H1 (cell line): ENCODE measurements at regions not wholly inside any gene's neighbourhood (a gene's known extent, or its start where the extent isn't known, plus 50 kb on each side); places are given as distances from the start of the nearest gene placed in this dataset.

Experiments
- CREB1 ChIP-seq: IDR thresholded peaks from 2 replicates; pipeline ENCODE4 v1.6.1; 2012; ENCODE audit warnings: inconsistent platforms
- EP300 ChIP-seq, 2 experiments: IDR thresholded peaks; 1 replicate in 1 of 2; 2 replicates in 1 of 2; pipeline ENCODE4 v1.6.1; 2011 to 2012; ENCODE audit warnings: low read depth in 2 of 2, low read length in 2 of 2, mild to moderate bottlenecking in 2 of 2, borderline replicate concordance in 1 of 2, inconsistent platforms in 1 of 2, moderate library complexity in 1 of 2
- FOSL1 ChIP-seq: IDR thresholded peaks from 2 replicates; pipeline ENCODE4 v1.6.1; 2011; ENCODE audit warnings: mild to moderate bottlenecking, low read depth, low read length, moderate library complexity; ENCODE audit not compliant: insufficient read depth
- JUN ChIP-seq: IDR thresholded peaks from 2 replicates; pipeline ENCODE4 v1.6.1; 2011; ENCODE audit warnings: low read depth, mild to moderate bottlenecking, improper control_type of control experiment, low read length
- POLR2A ChIP-seq, 2 experiments: IDR thresholded peaks; 1 replicate in 1 of 2; 2 replicates in 1 of 2; pipeline ENCODE4 v1.6.1; 2011; ENCODE audit warnings: low read depth in 2 of 2, low read length in 2 of 2, mild to moderate bottlenecking in 2 of 2; ENCODE audit errors: control extremely low read depth in 1 of 2
- SIRT6 ChIP-seq: IDR thresholded peaks from one replicate; pipeline ENCODE4 v1.7.1; 2012; ENCODE audit warnings: low read length, inconsistent platforms

GRCh38 chr2:125037135-125037653 lies 1012.1 kb downstream of the CNTNAP5 start (continued):
- TF ChIP-seq EP300 (IDR thresholded peaks at IDR 0.05; ENCODE audit: borderline replicate concordance in 1 of 2, low read depth in 2 of 2, low read length in 2 of 2) (no peak), POLR2A (IDR thresholded peaks at IDR 0.05; ENCODE audit: control extremely low read depth in 1 of 2, low read depth in 2 of 2, low read length in 2 of 2) (no peak), SIRT6 (no peak), FOSL1 (no peak), JUN (no peak), CREB1 (no peak)
- TF ChIP-seq, all 59 proteins: peak for 0
